ENCODE measurements at regions not wholly inside any gene's neighbourhood (a gene's known extent, or its start where the extent isn't known, plus 50 kb on each side); places are given as distances from the start of the nearest gene placed in this dataset.

DNA sequence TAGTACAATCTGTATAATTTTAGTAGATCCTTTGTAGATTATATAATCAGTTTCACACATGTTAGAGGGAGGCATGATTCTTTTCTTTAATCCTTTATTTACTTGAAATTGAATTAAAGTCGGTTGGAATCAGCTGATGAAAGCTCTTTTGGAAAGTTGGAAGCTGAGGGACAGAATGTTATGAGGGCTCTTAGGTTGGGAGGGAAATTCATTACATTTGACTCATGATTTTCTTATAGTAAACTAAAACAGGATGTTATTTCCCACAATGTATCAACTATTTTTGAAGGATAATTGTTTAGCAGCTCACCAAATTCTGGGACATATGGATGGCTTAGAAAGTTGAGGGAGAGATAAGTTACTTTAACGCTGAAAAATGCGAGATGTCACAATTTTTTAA is 52.7 kb upstream of the TMEFF2 start (continued):
- TF ChIP-seq, protein P1, sequence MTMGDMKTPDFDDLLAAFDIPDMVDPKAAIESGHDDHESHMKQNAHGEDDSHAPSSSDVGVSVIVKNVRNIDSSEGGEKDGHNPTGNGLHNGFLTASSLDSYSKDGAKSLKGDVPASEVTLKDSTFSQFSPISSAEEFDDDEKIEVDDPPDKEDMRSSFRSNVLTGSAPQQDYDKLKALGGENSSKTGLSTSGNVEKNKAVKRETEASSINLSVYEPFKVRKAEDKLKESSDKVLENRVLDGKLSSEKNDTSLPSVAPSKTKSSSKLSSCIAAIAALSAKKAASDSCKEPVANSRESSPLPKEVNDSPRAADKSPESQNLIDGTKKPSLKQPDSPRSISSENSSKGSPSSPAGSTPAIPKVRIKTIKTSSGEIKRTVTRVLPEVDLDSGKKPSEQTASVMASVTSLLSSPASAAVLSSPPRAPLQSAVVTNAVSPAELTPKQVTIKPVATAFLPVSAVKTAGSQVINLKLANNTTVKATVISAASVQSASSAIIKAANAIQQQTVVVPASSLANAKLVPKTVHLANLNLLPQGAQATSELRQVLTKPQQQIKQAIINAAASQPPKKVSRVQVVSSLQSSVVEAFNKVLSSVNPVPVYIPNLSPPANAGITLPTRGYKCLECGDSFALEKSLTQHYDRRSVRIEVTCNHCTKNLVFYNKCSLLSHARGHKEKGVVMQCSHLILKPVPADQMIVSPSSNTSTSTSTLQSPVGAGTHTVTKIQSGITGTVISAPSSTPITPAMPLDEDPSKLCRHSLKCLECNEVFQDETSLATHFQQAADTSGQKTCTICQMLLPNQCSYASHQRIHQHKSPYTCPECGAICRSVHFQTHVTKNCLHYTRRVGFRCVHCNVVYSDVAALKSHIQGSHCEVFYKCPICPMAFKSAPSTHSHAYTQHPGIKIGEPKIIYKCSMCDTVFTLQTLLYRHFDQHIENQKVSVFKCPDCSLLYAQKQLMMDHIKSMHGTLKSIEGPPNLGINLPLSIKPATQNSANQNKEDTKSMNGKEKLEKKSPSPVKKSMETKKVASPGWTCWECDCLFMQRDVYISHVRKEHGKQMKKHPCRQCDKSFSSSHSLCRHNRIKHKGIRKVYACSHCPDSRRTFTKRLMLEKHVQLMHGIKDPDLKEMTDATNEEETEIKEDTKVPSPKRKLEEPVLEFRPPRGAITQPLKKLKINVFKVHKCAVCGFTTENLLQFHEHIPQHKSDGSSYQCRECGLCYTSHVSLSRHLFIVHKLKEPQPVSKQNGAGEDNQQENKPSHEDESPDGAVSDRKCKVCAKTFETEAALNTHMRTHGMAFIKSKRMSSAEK (CRISPR knock-in tag; IDR thresholded peaks at IDR 0.05; ENCODE audit: borderline replicate concordance): no peak
- no peak for TF ChIP-seq NFYB (CRISPR knock-in tag; conservative IDR thresholded peaks at IDR 0.05; ENCODE audit: low read depth)

GRCh38 chr2:192246297-192246696 is 51.6 kb upstream of the TMEFF2 start:
- Mint-ChIP-seq H3K36me3 (no peaks in the 10 kb centered on the region), H3K27ac (no peak overlapping the region), H3K9me3 (no peaks in the 10 kb centered on the region), H3K27me3 (ENCODE audit: low read depth) (no peaks in the 10 kb centered on the region), H3K4me3 (no peak overlapping the region), H3K4me1 (no peaks in the 10 kb centered on the region)
- TF ChIP-seq MXD4 (CRISPR knock-in tag; IDR thresholded peaks at IDR 0.05; ENCODE audit: borderline replicate concordance) (no peak), TEAD4 (CRISPR knock-in tag; IDR thresholded peaks at IDR 0.05) (no peak), ZNF121 (CRISPR knock-in tag; IDR thresholded peaks at IDR 0.05) (no peak), MLX (CRISPR knock-in tag; IDR thresholded peaks at IDR 0.05) (no peak), CREB1 (CRISPR knock-in tag; IDR thresholded peaks at IDR 0.05) (no peak), ZNF416 (CRISPR knock-in tag; IDR thresholded peaks at IDR 0.05) (no peak), TCF7 (CRISPR knock-in tag; IDR thresholded peaks at IDR 0.05; ENCODE audit: low read depth) (no peak), ZMAT4 (CRISPR knock-in tag; IDR thresholded peaks at IDR 0.05) (no peak), ETV6 (CRISPR knock-in tag; IDR thresholded peaks at IDR 0.05) (no peak), FOXK1 (CRISPR knock-in tag; IDR thresholded peaks at IDR 0.05) (no peak), NR3C1 (CRISPR knock-in tag; conservative IDR thresholded peaks at IDR 0.05; ENCODE audit: low read depth) (no peak)
- TF ChIP-seq, protein P2, sequence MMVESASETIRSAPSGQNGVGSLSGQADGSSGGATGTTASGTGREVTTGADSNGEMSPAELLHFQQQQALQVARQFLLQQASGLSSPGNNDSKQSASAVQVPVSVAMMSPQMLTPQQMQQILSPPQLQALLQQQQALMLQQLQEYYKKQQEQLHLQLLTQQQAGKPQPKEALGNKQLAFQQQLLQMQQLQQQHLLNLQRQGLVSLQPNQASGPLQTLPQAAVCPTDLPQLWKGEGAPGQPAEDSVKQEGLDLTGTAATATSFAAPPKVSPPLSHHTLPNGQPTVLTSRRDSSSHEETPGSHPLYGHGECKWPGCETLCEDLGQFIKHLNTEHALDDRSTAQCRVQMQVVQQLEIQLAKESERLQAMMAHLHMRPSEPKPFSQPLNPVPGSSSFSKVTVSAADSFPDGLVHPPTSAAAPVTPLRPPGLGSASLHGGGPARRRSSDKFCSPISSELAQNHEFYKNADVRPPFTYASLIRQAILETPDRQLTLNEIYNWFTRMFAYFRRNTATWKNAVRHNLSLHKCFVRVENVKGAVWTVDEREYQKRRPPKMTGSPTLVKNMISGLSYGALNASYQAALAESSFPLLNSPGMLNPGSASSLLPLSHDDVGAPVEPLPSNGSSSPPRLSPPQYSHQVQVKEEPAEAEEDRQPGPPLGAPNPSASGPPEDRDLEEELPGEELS (CRISPR knock-in tag; IDR thresholded peaks at IDR 0.05): no peak
- TF ChIP-seq, protein P3, sequence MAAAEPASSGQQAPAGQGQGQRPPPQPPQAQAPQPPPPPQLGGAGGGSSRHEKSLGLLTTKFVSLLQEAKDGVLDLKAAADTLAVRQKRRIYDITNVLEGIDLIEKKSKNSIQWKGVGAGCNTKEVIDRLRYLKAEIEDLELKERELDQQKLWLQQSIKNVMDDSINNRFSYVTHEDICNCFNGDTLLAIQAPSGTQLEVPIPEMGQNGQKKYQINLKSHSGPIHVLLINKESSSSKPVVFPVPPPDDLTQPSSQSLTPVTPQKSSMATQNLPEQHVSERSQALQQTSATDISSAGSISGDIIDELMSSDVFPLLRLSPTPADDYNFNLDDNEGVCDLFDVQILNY (CRISPR knock-in tag; IDR thresholded peaks at IDR 0.05): no peak
- TF ChIP-seq, protein P4, sequence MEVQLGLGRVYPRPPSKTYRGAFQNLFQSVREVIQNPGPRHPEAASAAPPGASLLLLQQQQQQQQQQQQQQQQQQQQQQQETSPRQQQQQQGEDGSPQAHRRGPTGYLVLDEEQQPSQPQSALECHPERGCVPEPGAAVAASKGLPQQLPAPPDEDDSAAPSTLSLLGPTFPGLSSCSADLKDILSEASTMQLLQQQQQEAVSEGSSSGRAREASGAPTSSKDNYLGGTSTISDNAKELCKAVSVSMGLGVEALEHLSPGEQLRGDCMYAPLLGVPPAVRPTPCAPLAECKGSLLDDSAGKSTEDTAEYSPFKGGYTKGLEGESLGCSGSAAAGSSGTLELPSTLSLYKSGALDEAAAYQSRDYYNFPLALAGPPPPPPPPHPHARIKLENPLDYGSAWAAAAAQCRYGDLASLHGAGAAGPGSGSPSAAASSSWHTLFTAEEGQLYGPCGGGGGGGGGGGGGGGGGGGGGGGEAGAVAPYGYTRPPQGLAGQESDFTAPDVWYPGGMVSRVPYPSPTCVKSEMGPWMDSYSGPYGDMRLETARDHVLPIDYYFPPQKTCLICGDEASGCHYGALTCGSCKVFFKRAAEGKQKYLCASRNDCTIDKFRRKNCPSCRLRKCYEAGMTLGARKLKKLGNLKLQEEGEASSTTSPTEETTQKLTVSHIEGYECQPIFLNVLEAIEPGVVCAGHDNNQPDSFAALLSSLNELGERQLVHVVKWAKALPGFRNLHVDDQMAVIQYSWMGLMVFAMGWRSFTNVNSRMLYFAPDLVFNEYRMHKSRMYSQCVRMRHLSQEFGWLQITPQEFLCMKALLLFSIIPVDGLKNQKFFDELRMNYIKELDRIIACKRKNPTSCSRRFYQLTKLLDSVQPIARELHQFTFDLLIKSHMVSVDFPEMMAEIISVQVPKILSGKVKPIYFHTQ (CRISPR knock-in tag; IDR thresholded peaks at IDR 0.05): no peak
- TF ChIP-seq, protein P5, sequence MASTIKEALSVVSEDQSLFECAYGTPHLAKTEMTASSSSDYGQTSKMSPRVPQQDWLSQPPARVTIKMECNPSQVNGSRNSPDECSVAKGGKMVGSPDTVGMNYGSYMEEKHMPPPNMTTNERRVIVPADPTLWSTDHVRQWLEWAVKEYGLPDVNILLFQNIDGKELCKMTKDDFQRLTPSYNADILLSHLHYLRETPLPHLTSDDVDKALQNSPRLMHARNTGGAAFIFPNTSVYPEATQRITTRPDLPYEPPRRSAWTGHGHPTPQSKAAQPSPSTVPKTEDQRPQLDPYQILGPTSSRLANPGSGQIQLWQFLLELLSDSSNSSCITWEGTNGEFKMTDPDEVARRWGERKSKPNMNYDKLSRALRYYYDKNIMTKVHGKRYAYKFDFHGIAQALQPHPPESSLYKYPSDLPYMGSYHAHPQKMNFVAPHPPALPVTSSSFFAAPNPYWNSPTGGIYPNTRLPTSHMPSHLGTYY (CRISPR knock-in tag; IDR thresholded peaks at IDR 0.05): no peak
- ChIA-PET POLR2A (no interaction called here), CTCF (no interaction called here)
- ATAC-seq (no peak), DNase-seq (ENCODE audit: low spot score) (no peak)

All from WTC11 (cell line).